ENCODE measurements at regions not wholly inside any gene's neighbourhood (a gene's known extent, or its start where the extent isn't known, plus 50 kb on each side); places are given as distances from the start of the nearest gene placed in this dataset.

DNA sequence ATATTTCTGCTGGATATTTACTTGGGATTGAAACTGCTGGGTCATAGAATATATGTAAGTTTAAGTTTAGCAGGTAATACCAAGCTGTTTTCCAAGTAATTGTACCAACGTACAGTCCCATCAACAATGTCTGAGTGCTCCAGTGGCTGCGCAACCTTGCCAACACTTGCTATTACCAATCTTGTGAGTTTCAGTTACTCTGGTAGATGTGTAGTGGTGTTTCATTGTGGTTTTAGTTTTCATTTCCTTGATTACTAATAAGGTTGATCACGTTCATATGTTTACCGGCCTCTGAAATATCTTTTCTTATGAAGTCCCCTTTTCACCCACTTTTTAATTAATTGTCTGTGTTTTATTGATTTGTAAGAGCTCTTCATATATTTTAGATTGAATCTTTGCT, 370.6 kb upstream of the CADM1 start:
- Histone ChIP-seq H3K27ac (ENCODE audit: low read depth) (no peak overlapping the region), H3K4me3 (no peak overlapping the region), H4K20me1 (replicated peaks; ENCODE audit: insufficient read depth) (no peaks in the 10 kb centered on the region; the same call in 1 of the 2 replicates), H3K36me3 (ENCODE audit: insufficient read depth) (no peaks in the 10 kb centered on the region), H3K79me2 (replicated peaks; ENCODE audit: insufficient read depth) (no peaks in the 10 kb centered on the region), H3K4me1 (ENCODE audit: insufficient read depth) (0 out of 2 replicates have a peak, but pooled peaks cover 4% of the 10 kb centered on the region), H3K9me2 (ENCODE audit: insufficient read depth) (no peaks in the 10 kb centered on the region), H3K27me3 (ENCODE audit: insufficient read depth) (no peaks in the 10 kb centered on the region), H3F3A (replicated peaks; ENCODE audit: low read depth) (no peaks in the 10 kb centered on the region), H3K4me2 (no peak overlapping the region), H2AFZ (no peak overlapping the region)
- Mint-ChIP-seq H3K4me3 (no peak overlapping the region), H3K4me1 (peaks cover 7% of the 10 kb centered on the region), H3K27me3 (ENCODE audit: insufficient read depth, low read depth, poor library complexity) (no peaks in the 10 kb centered on the region), H3K9me3 (peaks cover 3% of the 10 kb centered on the region; the same call in 2 of the 3 replicates), H3K27ac (no peak overlapping the region), H3K36me3 (ENCODE audit: low read depth) (no peaks in the 10 kb centered on the region)
- ATAC-seq (no peak), DNase-seq (ENCODE audit: low spot score) (no peak)
- TF ChIP-seq, protein P1, sequence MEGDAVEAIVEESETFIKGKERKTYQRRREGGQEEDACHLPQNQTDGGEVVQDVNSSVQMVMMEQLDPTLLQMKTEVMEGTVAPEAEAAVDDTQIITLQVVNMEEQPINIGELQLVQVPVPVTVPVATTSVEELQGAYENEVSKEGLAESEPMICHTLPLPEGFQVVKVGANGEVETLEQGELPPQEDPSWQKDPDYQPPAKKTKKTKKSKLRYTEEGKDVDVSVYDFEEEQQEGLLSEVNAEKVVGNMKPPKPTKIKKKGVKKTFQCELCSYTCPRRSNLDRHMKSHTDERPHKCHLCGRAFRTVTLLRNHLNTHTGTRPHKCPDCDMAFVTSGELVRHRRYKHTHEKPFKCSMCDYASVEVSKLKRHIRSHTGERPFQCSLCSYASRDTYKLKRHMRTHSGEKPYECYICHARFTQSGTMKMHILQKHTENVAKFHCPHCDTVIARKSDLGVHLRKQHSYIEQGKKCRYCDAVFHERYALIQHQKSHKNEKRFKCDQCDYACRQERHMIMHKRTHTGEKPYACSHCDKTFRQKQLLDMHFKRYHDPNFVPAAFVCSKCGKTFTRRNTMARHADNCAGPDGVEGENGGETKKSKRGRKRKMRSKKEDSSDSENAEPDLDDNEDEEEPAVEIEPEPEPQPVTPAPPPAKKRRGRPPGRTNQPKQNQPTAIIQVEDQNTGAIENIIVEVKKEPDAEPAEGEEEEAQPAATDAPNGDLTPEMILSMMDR (conservative IDR thresholded peaks at IDR 0.05; ENCODE audit: low read depth in 2 of 2) = no peak
- TF ChIP-seq POLR2AphosphoS5 (IDR thresholded peaks at IDR 0.05; ENCODE audit: low read depth) (no peak), JUNB (IDR thresholded peaks at IDR 0.05; ENCODE audit: unreplicated experiment) (no peak)
- TF ChIP-seq, protein P2, sequence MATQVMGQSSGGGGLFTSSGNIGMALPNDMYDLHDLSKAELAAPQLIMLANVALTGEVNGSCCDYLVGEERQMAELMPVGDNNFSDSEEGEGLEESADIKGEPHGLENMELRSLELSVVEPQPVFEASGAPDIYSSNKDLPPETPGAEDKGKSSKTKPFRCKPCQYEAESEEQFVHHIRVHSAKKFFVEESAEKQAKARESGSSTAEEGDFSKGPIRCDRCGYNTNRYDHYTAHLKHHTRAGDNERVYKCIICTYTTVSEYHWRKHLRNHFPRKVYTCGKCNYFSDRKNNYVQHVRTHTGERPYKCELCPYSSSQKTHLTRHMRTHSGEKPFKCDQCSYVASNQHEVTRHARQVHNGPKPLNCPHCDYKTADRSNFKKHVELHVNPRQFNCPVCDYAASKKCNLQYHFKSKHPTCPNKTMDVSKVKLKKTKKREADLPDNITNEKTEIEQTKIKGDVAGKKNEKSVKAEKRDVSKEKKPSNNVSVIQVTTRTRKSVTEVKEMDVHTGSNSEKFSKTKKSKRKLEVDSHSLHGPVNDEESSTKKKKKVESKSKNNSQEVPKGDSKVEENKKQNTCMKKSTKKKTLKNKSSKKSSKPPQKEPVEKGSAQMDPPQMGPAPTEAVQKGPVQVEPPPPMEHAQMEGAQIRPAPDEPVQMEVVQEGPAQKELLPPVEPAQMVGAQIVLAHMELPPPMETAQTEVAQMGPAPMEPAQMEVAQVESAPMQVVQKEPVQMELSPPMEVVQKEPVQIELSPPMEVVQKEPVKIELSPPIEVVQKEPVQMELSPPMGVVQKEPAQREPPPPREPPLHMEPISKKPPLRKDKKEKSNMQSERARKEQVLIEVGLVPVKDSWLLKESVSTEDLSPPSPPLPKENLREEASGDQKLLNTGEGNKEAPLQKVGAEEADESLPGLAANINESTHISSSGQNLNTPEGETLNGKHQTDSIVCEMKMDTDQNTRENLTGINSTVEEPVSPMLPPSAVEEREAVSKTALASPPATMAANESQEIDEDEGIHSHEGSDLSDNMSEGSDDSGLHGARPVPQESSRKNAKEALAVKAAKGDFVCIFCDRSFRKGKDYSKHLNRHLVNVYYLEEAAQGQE (IDR thresholded peaks at IDR 0.05; ENCODE audit: unreplicated experiment) = no peak

DNA sequence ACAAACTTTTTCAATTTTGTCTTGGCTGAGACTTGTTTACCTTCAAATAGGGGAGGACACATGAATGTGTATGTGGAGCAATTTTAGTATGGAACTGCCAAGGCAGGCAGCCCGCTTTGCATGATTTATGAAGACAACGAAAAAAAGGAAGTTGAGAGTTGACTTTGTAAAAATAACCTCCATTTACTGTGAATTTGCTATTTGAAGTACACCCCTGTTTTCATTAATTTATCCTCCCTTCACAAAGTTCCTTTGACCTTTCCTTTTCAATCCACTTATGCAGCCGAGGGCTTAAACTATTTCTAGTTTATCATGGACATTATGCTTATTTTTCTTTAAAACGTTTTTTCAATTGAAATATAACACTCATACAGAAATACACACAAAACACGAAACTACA, 369.6 kb upstream of the CADM1 start:
- no peaks in the 10 kb centered on the region; the same call in 2 of the 3 replicates for H3K9me3 Mint-ChIP-seq
- ATAC-seq = no peak
- TF ChIP-seq CREB1 (CRISPR knock-in tag; IDR thresholded peaks at IDR 0.05; ENCODE audit: low read depth) (no peak), STAT1 (IDR thresholded peaks at IDR 0.05; ENCODE audit: unreplicated experiment) (no peak), EZH2phosphoT487 (IDR thresholded peaks at IDR 0.05; ENCODE audit: unreplicated experiment) (no peak), NANOG (IDR thresholded peaks at IDR 0.05; ENCODE audit: borderline replicate concordance) (no peak), EZH2 (IDR thresholded peaks at IDR 0.05; ENCODE audit: low read depth, unreplicated experiment) (no peak), ZNF114 (CRISPR knock-in tag; IDR thresholded peaks at IDR 0.05) (no peak)
- TF ChIP-seq, protein P1 (conservative IDR thresholded peaks at IDR 0.05; ENCODE audit: low read depth in 2 of 2) = no peak
- TF ChIP-seq, protein P2 (IDR thresholded peaks at IDR 0.05; ENCODE audit: unreplicated experiment) = no peak
- TF ChIP-seq, protein P3, sequence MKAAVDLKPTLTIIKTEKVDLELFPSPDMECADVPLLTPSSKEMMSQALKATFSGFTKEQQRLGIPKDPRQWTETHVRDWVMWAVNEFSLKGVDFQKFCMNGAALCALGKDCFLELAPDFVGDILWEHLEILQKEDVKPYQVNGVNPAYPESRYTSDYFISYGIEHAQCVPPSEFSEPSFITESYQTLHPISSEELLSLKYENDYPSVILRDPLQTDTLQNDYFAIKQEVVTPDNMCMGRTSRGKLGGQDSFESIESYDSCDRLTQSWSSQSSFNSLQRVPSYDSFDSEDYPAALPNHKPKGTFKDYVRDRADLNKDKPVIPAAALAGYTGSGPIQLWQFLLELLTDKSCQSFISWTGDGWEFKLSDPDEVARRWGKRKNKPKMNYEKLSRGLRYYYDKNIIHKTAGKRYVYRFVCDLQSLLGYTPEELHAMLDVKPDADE (IDR thresholded peaks at IDR 0.05) = no peak

More for the DNA sequence above, 369.6 kb upstream of the CADM1 start:
- DNase-seq (ENCODE audit: low spot score) = no peak
- H2AFZ ChIP-seq = no peak overlapping the region
- Mint-ChIP-seq H3K36me3 (ENCODE audit: low read depth) (no peaks in the 10 kb centered on the region), H3K4me3 (no peak overlapping the region), H3K27me3 (ENCODE audit: insufficient read depth, low read depth, poor library complexity) (peaks cover 2% of the 10 kb centered on the region), H3K4me1 (peaks cover 10% of the 10 kb centered on the region), H3K27ac (no peak overlapping the region)
- no peak overlapping the region for H3K4me3 ChIP-seq
- H3F3A ChIP-seq (replicated peaks; ENCODE audit: low read depth) = no peaks in the 10 kb centered on the region
- no peaks in the 10 kb centered on the region; the same call in 1 of the 2 replicates for H4K20me1 ChIP-seq (replicated peaks; ENCODE audit: insufficient read depth)
- H3K27me3 ChIP-seq (ENCODE audit: insufficient read depth) = no peaks in the 10 kb centered on the region
- no peak overlapping the region for H3K27ac ChIP-seq (ENCODE audit: low read depth)
- H3K9me2 ChIP-seq (ENCODE audit: insufficient read depth) = no peaks in the 10 kb centered on the region
- H3K36me3 ChIP-seq (ENCODE audit: insufficient read depth) = no peaks in the 10 kb centered on the region
- 0 out of 2 replicates have a peak, but pooled peaks cover 4% of the 10 kb centered on the region for H3K4me1 ChIP-seq (ENCODE audit: insufficient read depth)
- H3K79me2 ChIP-seq (replicated peaks; ENCODE audit: insufficient read depth) = no peaks in the 10 kb centered on the region
- no peak overlapping the region for H3K4me2 ChIP-seq
